Germinal center (tissue), 1 donor: ENCODE measurements at regions not wholly inside any gene's neighbourhood (a gene's known extent, or its start where the extent isn't known, plus 50 kb on each side); places are given as distances from the start of the nearest gene placed in this dataset.
"Not testable (repeated sequence)": the region's sequence is repeated elsewhere in the genome, so short reads cannot be mapped to it uniquely, and the experiment has no call there.

Experiments
- DNase-seq: peaks from one replicate; pipeline ENCODE4 v3.0.0; 2012; ENCODE audit warnings: mixed read lengths, low spot score

- DNase-seq = no peak
These were observed 83.6 kb downstream of the PLEKHG1 start for GRCh38 chr6:150683320-150683719.

DNA sequence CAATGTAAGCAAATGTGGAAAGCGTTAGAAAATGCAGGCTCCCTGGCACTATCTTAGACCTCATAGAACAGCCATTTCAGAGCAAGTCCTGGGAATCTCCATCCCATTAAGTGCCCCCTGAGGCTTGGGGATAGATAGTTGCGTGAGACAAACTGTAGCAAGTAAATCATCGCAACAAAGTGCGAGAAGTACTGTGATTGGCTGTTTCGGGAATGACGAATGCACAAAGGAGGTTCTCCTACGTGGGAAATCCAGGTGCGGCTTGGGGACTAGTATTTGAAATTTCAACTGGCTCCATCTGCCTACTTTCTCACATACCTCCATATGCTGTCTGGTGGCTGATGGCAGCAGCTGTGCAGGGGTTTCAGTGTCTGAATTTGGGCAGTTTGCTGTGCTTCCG is 84.5 kb downstream of the PLEKHG1 start:
- DNase-seq = no peak

DNA sequence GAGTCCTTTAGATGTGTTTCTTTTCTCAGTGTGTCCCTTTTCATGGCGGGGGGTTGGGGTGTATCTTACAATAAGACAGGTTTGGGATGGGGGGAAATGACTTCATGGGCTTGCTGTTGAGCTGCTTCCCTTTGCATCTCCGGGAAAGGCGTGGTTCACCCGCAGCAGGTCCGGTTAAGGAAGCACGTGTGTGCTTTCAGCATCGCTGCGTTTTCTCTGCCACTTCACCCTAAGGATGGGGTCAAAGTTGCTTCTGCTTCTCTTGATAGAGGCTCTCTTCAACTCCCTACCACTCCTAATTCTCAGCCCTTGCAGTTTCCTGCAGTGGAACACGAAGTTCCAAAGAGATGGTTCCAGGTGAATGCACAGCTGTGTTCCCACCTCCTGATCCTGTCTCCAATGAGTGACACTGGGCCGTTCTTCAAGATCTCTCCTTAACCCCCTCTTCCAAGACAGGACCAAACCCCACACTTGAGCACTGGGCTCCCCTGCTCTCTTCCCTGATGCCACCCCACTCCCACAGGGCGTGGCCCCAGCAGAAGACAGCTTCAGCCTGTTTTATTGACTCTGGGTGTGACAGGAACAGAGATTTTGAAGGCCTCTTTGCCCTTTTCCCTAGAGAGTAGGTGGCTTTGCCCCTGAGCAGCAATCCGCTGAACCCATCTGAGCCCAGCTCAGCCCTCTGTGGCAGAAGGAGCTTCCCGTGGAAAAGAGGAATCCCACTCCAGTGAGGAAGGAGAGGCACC is 85.2 kb downstream of the PLEKHG1 start:
- DNase-seq = no peak

DNA sequence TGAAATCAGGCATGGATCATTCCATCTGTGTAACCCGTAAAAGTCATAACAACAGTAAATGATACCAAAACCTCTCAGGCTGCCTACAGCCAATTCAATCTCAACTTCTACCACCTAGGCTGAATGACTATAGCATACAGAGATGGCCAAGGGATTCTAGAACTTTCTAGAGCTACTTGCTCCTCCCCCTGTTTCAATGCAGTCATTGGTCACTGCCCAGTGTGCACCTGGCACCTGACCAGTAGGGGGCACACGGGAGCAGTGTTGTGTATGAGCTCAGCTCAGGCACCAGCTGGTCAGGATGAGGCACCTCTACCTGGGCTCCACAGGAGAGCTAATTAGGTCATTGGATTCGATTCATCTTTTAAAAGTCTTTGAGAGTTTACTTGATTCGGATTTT is 86.2 kb downstream of the PLEKHG1 start:
- peak; percentile 78 for DNase-seq

DNA sequence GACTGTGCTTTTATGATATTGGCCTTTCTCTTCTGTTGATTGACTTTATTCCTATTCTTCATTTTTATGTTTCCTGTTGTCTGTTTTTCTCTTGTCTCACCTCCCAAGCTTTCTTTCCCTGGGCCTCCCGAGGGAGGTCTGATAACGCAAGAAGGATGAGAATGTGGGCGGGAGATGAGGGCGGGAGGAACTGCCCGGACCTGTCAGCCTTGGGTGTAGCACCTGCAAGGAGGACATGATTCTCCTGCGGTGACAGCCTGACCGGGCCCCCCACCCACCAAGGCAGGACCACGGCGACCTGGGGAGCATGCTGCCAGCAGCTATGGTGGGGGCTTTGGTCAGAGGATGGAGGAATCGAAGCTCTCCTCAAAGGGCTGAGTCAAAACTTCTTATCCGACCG is 86.9 kb downstream of the PLEKHG1 start:
- no peak for DNase-seq

- DNase-seq = no peak
These were observed 87.8 kb downstream of the PLEKHG1 start for GRCh38 chr6:150687508-150687907.

DNA sequence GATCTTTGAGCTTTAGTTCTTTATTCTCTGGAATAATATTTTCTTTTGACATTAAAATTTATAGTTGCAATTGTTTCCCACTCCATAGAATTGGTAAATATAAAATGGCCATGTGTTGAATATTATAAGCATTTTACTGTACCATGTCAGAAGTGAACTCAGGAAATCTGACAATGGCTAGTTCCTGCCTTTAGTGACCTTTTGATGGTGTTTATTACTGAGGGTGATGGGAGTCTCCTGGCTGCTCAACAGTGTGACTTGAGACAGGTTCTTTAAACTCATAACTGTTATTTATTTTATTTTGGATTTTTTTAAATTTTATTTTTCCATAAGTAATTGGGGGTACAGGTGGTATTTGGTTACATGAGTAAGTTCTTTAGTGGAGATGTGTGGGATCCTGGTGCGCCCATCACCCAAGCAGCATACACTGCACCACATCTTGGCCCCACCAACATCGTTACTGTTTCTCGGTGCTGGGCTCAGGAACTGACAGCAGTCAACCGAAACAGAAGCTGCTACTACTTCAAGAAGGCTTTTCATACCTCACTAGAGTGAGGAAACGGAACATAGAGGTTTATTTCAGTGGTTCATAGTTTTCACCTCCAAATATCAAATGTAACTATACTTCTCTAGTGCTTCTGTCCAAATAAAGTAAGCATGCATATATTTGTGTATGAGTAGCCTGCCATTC is 90.4 kb downstream of the PLEKHG1 start:
- peak; percentile 65 for DNase-seq

DNA sequence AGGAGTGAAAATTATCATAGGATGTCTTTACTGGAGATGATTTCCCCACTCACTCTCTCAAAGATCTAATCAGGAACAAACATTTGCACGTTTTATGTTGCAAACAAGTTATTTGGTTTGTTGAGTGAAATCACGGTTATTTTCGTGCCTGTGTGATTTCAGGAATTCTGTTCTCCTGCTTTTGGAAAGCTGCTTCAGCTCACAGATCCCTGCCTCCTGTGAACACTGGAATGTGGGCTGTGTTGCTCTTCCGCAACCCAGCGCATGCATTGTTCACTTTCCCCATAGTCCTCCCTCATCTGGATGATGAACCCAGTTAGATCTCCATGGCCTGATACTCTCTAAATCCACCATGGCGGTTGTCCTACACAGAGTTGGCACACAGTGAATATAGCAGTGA is 91.0 kb downstream of the PLEKHG1 start:
- DNase-seq = no peak

- DNase-seq = peak; percentile 40
These were observed 91.8 kb downstream of the PLEKHG1 start for GRCh38 chr6:150691463-150691862.

GRCh38 chr6:150692604-150693003 is 92.9 kb downstream of the PLEKHG1 start:
- no peak for DNase-seq

DNA sequence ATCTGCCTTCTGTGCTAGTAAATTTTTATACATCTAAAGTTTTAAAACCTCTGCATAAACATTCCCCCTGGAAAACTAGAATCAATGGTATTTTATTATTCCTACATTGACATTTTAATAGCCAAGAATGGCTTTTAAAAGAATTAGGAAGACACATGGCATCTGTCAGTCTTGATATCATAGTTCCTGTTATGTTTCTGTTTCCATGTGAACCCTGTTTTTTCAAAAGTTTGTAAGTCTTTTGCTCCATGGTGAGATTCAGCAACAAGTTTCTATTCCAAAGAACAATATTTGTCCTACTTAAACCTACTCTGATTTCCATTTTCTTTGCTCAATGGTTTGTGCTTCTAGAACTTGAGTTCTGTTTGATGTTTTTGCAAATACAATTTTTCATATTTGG is 95.2 kb downstream of the PLEKHG1 start:
- no peak for DNase-seq

DNA sequence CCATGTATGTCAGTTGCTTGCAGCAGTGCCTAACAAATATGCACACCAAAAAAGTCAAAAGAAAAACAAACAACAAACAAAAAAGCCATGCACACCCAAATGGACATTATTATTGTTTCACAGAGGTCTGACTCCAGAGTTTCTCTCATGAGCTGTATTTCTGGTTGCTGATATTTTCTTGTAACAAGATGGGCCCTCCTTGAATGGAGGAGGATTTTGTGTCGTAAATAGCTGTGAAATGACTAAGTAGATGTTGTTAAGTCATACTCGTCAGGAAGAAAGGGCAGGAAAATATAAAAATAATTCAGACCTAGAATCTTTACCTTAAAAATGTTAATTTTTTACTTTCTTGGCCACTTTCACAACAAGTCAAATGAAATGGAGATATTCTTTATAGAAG is 96.0 kb downstream of the PLEKHG1 start:
- DNase-seq = no peak

- DNase-seq = no peak
These were observed 96.5 kb downstream of the PLEKHG1 start for GRCh38 chr6:150696190-150696589.

GRCh38 chr6:150696918-150697317 is 97.2 kb downstream of the PLEKHG1 start:
- not testable (repeated sequence) for DNase-seq

- no peak for DNase-seq
These were observed 97.8 kb downstream of the PLEKHG1 start for GRCh38 chr6:150697515-150697914.

- no peak for DNase-seq
These were observed 98.7 kb downstream of the PLEKHG1 start for GRCh38 chr6:150698391-150698790.

DNA sequence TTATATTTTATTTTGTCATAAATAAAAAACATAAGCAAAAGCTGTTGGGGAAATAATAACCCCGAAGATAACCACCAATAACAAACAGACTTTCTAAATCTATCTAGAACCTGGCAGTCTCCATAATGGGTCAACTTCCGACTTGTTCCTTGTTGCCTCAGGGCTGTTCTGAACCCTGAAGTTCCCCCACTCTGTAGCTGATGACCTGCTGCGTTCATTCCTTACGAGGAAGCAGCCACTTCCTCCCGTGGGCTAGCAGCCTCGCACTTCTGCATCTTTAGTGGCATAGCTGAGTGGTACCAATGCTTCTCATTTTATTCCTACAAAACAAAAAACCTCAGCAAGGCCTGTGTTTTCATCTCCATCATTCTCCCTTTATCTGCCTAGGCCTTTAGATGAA is 103.0 kb downstream of the PLEKHG1 start:
- DNase-seq = no peak

DNA sequence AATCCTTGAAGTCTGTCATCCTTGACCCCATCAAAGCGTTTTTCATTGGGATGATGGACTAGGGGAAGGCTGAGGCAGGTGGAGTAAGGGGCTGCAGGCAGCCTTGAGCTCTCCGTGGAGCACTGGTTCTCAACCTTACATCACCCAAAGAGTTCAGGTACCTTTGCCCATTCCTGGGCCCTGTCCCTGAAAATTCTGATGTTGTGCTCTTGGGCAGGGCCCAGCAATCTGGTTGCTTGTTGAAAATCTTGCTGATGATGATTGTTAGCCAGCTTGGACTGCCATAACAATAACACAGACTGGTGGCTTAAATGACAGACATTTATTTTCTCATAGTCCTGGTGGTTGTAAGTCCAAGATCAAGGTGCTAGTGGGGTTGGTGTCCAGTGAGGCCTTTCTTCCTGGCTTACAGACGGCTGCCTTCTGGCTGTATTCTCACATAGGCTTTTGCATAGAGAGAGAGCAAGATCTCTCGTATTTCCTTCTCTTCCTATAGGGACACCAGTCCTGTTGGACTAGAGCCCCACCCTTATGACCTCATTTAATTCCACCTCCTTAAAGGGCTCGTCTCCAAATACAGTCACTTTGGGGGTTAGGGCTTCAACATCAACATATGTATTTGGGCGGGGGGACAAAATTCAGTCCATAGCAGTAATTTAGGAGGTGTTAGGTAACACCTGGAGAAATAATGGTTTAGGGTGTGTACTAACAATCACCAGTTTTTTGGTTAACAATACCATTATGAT is 104.9 kb downstream of the PLEKHG1 start:
- DNase-seq = no peak

DNA sequence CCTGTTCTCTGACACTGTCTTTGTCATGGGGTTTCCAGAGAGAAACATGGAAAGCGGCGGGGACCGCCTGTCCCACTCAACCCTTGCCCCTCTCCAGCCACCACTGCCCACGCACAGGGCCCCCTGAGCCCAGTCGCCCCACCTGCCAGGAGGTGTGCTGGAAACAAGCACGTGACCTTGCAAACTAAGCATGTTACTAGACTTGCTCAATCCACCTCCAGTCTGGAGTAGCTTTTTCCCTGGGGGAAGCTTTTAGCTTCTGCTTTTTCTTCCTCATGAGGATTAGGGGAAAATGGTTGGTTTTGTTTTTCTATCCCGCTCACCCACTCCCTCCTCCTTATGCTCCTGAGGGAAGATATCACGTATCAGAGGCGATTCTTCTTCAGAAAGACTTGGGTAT is 105.7 kb downstream of the PLEKHG1 start:
- DNase-seq = no peak

GRCh38 chr6:150710236-150710635 is 110.6 kb downstream of the PLEKHG1 start:
- DNase-seq = no peak

DNA sequence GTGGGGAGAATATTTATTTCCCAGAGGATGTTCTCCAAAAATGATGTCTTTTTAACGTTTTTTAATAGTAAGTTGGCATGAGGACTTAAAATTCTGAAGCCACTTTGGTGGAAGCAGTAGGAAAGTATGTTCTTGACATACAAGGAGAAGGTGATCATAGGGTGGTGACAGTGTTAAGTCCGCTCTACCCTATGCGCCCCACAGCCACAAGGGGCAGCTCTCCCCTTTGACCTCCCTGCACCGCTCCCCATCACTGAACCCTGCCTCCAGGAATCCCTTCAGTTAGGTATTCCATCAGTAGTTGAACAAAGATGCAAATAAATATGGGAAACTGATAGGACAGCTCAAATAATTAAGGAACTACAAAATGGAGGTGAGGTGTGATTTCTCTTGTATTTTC is 111.4 kb downstream of the PLEKHG1 start:
- DNase-seq = no peak

GRCh38 chr6:150711584-150712504 is 112.2 kb downstream of the PLEKHG1 start:
- DNase-seq = no peak
